KBM-7 (cell line): ENCODE measurements at regions not wholly inside any gene's neighbourhood (a gene's known extent, or its start where the extent isn't known, plus 50 kb on each side); places are given as distances from the start of the nearest gene placed in this dataset.
"Not testable (repeated sequence)": the region's sequence is repeated elsewhere in the genome, so short reads cannot be mapped to it uniquely, and the experiment has no call there.

Experiments used
- DNase-seq: peaks from one replicate; pipeline ENCODE4 v3.0.0-alpha.2; 2015
- in situ Hi-C: fragments of 300-500 bp; cut with MboI; formaldehyde crosslinking; loops from 2 replicates; pipeline ENCODE4 v1.14.3; 2020; ENCODE audit warnings: low sequenced_read_pairs, low pct_unique_long_range_greater_than_20kb, mixed read lengths

- DNase-seq = no peak
- in situ Hi-C loops = no loop called here
Observed at GRCh38 chr15:77831986-77832385, 199.3 kb upstream of the LINGO1 start.

DNA sequence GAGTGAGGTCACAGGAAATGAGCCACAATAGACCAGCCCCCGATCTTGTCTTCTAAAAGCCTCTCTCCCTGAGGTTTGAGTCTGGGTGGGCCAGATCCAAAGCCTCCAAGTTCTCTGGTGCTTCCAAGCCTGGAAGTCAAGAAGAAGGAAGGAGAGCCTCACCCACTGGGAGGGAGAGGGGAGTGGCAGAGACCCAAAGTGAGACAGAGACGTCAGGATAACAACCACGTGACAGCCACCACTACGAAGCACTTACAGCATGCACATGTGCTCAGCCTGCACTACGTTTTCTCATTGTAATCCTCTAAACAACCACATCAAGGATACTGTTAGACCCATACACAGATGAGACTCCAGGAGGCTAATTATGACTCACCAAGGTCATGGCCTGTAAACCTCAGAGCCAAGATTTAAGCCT lies 197.3 kb upstream of the LINGO1 start:
- in situ Hi-C loops = no loop called here

GRCh38 chr15:77829331-77829730 lies 196.6 kb upstream of the LINGO1 start:
- DNase-seq, in situ Hi-C loops: not testable (repeated sequence)

More for the DNA sequence above, 197.3 kb upstream of the LINGO1 start:
- no peak for DNase-seq

DNA sequence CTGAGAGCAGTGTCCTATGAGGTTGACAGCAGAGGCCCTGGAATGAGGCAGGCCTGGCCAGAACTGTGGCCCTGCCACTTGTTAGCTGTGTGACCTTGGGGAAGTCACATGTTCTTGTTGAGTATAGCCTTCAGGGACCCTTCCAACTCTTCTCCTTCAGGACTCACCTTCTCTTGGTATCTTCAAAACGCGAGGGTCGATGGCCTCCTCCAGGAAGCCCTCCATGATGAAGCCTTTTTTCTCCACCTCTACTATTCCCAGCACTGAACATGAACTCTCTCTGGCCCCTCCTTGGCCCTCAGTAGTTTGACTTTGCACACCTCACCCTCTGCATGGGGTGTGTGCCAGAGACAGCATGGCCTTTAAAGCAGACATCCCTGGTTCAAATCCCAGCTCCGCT lies 195.1 kb upstream of the LINGO1 start:
- DNase-seq = no peak
- in situ Hi-C loops = no loop called here

DNA sequence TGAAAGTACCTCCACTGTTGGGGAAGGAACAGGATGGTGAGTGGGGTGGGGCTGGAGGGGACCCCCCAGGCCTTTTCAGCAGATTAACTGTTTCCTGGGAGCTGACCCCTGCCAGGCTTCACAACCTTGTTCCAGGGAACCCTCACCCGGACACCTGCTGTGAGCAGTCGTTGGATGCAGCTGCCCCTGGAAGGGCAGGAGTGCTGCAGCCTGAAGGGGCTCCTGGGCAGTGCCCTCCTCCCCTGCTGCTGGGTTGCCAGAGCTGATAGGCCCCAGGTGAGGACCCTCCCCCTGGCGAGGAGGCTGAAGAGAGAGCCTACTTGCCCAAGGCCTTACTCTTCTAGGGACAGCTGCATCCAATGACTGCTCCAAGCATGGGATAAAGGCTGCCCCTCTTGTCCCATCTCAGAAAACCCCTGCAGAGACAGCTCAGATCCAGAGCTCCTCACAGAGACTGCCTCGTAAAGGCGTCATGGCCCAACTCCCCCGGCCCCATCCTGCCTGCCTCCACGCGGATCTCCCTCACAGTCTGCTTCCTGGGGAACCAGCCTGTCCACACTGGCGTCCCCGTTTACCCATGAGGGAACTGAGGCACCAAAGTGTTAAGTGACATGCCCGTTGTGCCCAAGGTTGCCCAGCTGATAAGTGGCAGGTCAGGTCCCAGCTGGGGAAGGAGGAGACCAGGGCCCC lies 193.4 kb upstream of the LINGO1 start:
- in situ Hi-C loops = no loop called here
- no peak for DNase-seq

GRCh38 chr15:77825546-77825945 lies 192.8 kb upstream of the LINGO1 start:
- in situ Hi-C loops = no loop called here
- DNase-seq = no peak

DNA sequence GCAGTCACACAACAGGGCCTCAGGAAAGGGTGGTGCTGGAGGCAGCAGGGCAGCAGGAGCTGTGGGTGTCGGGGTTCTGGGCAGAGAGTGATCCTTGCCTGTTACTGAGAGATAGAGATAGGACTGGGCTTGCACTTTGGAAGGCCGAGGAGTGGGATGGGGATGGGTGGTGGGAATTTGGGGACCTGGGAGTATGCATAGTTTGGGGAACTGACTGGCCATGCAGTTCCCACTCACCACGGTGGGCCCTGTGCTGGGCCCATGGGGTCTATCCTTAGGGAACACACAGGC lies 192.5 kb upstream of the LINGO1 start:
- in situ Hi-C loops = no loop called here
- no peak for DNase-seq

GRCh38 chr15:77824361-77825251 lies 191.9 kb upstream of the LINGO1 start:
- in situ Hi-C loops = no loop called here
- no peak for DNase-seq

GRCh38 chr15:77823736-77824135 lies 191.0 kb upstream of the LINGO1 start:
- in situ Hi-C loops = no loop called here

DNA sequence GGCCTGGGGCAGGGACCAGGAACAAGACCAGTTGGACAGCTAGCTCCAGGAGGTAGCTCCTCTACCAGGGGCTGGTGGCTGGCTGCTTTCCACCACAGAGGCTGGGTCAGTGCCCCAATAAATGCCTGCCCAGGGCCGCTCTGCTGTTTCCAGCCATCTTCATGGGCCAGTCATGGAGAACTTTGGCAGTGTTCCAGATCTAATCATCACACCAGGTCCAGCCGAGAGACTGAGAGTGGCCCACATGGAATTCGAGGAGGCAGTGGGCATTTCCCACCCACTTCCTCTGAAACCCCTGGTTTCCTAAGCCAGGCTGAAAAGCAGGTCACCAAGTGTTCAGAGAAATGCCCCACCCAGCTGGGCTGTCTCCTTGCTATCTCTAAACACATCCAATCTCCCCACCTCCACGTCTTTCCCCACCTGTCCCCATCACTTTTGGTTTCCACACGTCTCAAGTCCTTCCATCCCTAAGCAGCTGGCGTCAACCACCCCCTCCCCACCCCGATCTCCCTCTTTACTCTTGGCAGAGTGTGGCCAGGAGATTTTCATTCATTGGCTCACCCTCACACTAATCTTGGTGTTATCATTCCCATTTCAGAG lies 190.0 kb upstream of the LINGO1 start:
- in situ Hi-C loops = no loop called here

More at GRCh38 chr15:77823736-77824135, 191.0 kb upstream of the LINGO1 start:
- DNase-seq = no peak

DNA sequence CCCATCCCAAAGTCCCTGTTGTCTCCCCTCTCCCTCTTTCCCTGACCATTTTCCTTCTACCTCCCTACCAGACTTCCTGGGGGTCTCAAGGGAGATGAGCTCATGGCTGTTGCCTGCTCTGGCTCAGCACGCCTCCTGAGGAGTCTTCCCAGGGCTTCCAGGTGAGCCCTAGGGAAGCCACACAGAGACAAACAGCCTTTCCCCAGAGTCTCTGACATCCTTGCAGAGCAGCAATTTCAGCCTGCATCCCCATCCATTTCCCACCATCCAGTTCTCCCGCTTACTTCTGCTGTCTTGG lies 189.2 kb upstream of the LINGO1 start:
- in situ Hi-C loops = no loop called here
- no peak for DNase-seq

More for the DNA sequence above, 190.0 kb upstream of the LINGO1 start:
- no peak for DNase-seq

DNA sequence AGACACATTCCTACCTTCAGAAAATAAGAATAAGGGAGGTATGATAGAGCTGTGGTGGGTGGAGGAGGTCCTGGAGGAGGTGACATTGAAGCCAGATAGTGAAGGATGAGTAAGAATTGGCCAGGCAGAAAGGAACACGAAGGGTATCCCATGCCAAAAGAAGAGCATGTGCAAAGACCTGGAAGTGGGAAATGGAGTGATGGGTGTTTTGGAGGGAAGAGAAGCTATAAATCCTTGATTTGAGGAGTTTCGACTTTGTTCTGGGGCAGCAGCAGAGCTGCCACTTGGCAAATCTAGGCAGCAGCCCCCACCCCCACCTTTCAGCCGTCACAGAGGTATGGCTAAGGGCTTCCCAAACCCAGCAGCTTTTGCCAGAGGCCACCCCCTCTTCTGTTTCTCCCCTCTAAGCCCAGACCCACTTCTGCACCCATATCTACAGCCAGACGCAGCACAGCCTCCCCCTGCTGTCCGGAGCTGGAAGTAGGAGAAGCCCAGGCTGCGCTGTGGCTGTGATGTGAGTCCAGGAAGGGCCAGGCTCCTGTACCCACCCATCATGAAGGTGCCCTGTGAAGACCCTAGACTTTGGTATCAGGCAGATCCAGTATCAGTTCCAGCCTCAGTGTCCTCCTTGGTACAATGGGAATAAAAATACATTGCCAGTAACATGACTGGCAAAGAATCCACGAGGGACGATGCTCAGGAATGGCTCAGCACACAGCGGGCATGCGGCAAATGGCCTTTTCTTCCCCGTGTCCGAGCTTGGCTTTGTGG lies 188.7 kb upstream of the LINGO1 start:
- in situ Hi-C loops = no loop called here
- peak; percentile 80 for DNase-seq

DNA sequence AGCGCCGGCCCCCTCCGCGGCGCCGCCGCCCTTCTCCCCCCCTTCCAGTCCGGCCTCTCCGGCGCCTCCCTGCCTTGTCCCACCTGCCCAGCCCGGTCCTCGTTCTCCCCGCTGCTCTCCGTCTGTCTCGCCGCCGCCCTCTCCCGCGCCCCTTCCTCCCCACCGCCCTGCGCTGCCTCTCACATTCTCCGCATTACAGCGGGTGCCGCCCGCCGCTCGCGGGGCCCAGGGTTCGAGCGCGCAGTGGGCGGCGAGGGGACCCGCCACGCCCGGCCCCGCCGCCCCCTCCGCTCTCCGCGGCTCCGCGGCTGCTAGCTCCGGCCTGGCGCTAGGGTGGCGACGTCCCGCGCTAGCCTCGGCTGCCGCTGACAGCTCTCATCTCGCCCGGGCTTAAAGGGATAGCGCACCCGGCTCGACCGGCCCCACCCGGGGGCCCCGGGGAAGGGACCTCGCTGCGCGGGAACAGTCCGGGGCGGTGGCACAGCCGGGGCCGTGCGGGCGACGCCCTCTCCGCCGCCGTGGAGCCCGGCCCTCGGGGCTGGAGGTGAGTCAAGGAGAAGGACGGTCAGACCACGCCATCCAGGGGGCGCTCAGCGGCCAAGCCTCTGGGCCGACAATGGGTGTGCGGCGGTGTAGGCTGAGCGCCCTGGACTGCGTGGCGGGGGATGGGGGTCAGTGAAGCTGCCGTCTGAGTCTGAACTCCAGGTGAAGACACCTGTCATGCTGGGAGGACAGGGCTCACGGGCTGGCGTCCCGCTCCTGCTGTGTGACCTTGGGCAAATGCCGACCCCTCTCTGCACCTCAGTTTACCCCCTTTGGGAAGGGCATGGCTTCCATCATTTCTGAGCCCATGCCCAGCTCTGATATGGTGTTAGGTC lies 187.4 kb upstream of the LINGO1 start:
- peak; percentile 46 for DNase-seq
- in situ Hi-C loops = no loop called here

DNA sequence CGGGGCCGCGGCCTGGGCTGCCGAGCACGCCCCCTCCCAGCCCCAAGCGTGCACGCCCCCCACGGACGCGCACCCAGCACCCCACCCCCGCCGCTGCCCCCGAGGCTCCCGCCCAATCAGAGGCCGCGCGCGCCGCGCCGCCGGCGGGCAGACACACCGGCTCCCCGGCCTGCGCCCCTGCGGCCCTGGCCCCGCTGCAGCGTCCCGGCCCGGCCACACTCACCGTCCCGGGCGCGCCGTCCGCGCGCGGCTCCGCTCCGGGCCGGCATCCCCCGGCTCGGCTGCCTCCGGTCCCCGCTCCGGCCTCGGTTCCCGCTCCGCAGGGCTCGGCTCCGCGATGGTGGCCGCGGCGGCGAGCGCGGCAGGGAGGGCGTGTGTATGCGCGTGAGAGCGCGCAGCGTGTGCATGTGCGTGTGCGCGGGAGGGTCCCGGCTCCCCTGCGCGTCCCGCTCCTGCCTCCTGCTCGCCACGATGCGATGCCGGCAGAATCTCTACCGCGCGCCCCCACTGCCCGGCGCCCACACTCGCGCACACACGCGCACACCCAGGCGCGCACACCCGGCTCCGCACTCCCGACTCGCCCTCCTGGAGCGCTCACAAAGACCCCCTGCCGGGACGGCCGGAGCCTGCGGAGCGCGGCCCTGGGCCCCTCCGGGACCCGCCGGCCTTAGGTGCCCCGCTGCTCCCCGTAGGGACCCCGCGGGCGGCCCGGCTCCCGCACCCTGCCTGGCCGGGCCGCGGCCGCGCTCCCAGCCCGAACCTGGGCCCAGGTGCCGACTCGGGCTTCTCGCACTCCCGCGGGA lies 186.5 kb upstream of the LINGO1 start:
- in situ Hi-C loops = no loop called here
- no peak for DNase-seq

DNA sequence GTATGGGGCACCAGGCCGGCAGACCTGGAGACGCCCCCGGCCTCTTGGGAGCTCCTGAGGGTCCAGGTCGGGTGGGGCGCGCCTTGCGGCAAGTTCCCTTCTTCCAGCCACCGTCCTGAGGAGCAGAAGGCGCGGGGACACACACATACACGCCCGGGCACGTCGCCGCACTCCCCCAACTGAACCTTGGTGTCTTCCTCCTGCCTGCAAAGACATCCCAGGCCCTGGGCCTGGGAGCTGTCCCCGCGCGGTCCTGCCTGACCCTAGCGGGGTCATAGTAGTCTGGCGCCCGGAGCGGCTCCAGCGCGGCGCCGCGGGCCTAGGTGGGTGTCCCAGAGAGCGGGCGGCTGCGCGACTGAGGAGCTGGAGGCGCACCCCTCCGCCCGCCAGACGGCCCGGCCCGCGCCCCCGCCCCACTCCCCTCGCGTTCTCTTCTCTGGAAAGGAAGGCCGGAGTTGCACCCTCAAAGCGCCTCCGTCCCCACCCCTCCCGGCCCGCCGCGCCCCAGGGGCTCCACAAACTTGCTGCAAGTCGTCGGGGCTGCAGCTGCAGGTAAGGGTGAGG lies 185.9 kb upstream of the LINGO1 start:
- in situ Hi-C loops = no loop called here
- no peak for DNase-seq

GRCh38 chr15:77817434-77817833 lies 184.7 kb upstream of the LINGO1 start:
- DNase-seq = no peak
- in situ Hi-C loops = no loop called here

GRCh38 chr15:77816983-77817382 lies 184.3 kb upstream of the LINGO1 start:
- DNase-seq = no peak
- in situ Hi-C loops = no loop called here

DNA sequence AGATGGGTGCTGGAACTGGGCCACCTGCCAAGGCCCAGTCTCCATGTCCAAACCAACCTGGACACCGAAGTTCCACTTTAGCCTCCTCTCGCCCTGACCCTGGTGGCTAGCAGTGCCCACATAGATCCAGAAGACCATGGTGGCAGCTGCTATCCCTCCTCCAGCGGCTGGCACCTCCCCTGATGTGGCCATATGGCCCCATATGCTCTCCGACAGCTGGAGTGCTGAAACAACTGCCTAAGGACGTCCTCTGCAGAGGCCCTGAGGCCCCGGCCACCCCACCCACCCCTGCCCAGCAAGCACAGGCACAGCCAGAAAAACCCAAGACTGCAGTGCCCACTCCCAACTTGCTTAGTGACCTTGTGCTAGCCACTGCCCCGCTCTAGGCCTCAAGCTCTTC lies 182.3 kb upstream of the LINGO1 start:
- no peak for DNase-seq
- in situ Hi-C loops = no loop called here
